GM19452 (cell line): ENCODE measurements at regions not wholly inside any gene's neighbourhood (a gene's known extent, or its start where the extent isn't known, plus 50 kb on each side); places are given as distances from the start of the nearest gene placed in this dataset.
"Not testable (repeated sequence)": the region's sequence is repeated elsewhere in the genome, so short reads cannot be mapped to it uniquely, and the experiment has no call there.

ENCODE experiments used
- ATAC-seq: cut with Tn5 transposase; IDR thresholded peaks from one replicate; pipeline ENCODE4 v1.9.1; 2021; ENCODE audit not compliant: unreplicated experiment

DNA sequence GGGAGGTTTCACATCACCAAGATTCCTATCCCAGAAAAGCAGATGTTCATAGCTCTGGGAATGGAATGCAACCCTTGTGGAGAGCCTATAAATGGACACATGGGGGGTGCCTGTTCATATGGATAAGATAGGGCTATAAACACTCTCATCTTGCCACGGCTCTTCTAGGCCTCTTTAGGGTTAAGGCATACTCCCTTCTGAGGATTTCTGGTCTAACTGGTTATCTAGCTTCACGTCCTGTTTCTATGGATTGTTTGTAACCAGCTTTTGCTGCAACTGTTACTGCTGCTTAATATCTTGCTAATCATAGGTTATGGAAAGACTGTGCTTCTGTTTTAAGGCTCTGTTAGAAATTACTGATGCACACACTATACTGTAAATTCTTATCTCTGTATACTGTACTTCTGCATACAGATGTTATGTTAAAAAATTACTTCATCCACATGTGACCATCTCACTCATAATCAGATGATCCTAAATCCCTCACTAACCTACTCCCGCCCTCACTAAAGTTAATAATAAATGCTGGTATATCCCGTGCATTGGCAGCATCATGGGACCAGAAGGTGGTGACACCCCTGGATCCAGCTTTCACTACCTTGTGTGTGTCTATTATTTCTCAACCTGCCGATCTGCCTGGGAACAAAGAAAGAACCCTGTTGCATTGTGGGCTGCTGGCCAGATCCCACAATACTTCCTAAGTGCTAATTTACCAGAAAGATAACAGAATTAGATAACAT is 68.7 kb downstream of the PRKAB2 start:
- not testable (repeated sequence) for ATAC-seq

DNA sequence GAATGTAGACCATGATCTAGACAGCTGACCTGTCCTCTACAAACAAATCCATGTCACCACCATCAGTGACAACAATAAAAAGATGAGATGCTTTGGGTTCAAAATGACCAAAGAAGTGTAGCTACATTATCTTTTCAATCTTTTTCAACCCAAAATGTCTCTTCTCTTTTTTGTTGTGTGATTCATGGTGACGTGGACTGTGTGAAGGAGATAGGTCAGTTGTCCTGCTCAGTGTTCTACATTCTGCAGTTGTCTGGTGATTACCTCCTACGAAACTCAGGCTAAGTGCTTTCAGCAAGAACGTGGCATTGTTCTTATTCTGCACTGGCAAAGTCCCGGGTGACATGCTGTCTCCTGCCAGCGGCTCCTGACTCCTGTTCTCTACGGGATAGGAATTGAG is 73.1 kb downstream of the PRKAB2 start:
- no peak for ATAC-seq

GRCh38 chr1:147098338-147098973 is 73.8 kb downstream of the PRKAB2 start:
- ATAC-seq: not testable (repeated sequence)

DNA sequence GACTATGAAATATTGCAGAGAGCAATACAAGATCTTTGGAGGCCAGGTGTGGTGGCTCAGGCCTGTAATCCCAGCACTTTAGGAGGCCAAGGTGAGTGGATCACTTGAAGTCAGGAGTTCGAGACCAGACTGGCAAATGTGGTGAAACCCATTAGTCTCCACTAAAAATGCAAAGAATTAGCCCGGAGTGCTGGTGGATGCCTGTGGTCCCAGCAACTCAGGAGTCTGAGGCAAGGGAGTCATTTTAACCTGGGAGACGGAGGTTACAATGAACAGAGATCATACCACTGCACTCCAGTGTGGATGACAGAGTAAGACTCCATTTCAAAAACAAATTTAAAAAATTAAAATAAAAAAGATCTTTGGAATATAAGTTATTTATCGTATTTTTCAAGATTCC is 76.6 kb downstream of the PRKAB2 start:
- no peak for ATAC-seq

GRCh38 chr1:147091801-147092200 is 80.5 kb downstream of the PRKAB2 start:
- no peak for ATAC-seq

- ATAC-seq: no peak
Measured at GRCh38 chr1:147089457-147089856, 82.8 kb downstream of the PRKAB2 start.

GRCh38 chr1:147086129-147086528 is 86.1 kb downstream of the PRKAB2 start:
- no peak for ATAC-seq

DNA sequence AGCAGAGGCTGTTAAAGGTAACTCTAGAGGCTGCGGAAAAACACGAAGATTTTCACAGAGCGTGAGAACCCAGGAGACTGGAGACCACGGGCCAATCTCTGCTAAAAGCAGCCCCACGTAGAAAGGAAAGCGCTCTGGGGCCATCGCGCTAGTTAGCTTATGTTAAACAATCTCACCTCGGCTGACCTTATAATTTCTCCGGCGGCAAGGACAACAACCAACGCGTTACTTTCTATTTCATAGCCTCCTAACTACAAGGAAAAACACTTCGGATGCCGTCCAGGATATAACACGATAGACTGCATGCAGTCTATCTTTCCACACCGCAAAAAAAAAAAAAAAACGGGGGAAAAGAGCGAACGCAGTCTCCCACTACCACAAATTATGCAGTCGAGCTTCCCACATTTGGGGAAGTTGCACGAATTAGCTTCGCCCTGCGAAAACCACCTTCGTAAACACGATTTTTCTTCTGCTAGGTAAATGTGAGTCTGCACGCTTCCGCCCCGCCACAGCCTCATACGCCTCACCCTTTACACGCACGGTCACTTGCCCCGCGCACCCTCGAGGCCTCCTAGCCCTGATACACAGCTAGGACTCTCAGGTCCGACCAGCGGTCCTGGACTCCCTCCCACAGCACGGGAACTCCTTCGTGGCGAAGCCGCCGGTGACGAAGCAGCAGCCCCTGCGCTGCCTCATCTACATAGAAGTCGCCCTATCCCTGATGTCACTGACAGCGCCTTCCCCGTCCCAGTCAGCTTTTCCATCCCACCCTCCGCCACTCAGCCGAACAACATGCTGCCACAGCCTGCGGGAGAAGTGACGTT is 87.8 kb downstream of the PRKAB2 start:
- ATAC-seq: peak; percentile 71

DNA sequence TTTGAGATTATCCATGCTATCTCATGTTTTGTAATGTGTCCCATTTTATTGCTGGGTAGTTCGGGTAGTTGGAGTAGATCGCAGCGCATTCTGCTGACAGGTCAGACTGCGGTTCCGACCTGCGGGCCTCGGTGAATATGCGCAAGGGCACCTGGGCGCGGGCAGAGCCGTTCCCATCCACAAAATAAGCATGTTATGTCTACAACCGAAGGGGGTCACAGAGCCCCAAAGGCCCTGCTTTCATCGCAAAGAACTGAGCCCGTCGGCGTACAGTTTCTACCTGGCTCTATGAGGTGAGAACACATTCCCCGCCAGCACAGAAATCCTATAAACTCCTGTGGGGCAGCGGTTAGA is 88.4 kb downstream of the PRKAB2 start:
- no peak for ATAC-seq

GRCh38 chr1:147080671-147081394 is 91.4 kb downstream of the PRKAB2 start:
- no peak for ATAC-seq

- ATAC-seq: no peak
Measured at GRCh38 chr1:147080006-147080661, 92.1 kb downstream of the PRKAB2 start.

- no peak for ATAC-seq
Measured at GRCh38 chr1:147079400-147080005, 92.8 kb downstream of the PRKAB2 start.

DNA sequence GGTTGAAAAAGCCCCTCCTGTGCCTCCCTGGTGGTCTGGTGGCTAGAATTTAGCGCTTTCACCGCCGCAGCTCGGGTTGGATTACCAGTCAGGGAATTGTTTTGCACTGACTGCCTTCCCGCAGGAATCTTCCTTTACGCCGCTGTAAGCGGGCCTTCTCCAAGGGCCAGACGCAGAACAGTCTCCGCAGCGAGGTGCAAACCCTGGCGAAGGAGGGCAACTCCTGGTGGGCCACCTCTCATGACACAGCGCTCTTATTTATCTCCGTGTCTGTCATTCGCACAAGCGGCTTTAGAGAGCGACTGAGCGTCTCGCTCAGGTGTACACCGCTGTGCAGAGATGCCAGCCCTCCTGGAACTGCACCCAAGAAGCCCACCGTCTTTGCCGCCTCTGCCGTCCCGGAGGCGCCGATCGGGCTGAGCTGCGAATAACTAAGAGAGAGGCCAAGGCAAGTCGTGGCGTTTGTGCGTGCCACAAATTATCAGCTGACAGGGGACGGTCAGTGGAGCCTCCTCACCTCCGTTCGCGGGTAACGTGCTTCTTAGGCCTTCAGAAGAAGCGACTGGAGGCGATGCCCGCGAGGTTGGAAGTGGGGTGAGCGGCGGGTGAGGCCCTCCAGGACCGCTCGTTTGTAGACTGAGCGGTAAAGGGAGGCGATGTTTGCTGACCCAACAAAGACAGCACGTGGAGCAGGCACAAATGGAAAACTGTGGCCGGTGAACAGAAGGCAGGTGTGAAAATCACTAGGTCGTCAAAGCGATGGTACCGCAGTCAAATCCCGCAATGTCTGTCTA is 93.5 kb downstream of the PRKAB2 start:
- ATAC-seq: no peak

DNA sequence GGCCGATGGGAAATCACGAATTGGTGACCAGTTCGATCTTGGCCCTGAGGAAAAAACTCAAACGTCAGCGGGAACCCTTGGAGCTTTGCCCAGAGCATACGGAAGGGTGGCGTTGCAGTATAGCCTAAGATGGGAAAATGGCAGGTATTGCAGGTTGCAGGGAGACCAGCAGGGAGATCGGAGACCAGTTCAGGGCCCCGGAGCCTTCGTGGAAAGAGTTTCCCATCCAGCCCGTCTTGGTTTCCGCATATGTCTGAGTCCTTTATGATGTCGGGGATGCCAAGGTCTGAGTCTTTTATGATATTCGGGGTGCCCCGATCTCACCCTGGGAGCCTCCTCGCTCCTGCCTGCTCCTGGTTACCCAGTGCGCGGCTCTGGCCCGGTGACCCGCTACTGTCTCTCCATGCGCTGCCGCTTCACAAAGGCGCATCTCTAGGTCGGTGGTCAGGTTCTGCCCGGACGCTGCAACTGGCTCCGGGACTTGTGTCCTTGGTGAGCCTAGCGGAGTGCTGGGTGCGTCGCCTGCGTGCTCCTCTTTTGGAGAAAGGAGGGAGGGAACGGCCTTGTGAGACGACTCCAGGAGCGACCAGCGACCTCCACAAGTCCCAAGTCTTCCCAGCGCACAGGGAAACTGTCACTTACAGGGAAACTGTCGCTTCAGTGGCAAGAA is 94.2 kb downstream of the PRKAB2 start:
- no peak for ATAC-seq

- no peak for ATAC-seq
Measured at GRCh38 chr1:147077523-147077922, 94.7 kb downstream of the PRKAB2 start.

DNA sequence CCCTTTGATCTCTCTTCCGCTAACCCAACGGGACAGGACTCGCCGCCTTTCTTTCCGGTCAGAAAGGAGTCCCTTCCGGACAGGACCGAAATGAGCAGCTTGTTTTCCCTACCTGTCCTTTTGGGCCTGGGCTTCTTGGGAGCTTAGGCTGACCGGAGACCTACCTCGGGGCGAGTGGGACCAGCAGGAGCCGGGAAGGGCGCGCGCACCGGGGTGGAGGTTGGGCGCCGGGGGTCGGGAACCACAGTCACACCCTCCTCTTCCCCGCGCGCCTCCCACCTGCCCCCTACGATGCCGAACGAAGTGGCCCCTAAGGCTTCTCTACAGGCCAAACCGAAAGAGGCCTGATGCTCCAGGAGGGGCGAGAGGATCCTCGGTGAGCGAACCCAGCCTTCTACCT is 95.2 kb downstream of the PRKAB2 start:
- no peak for ATAC-seq

DNA sequence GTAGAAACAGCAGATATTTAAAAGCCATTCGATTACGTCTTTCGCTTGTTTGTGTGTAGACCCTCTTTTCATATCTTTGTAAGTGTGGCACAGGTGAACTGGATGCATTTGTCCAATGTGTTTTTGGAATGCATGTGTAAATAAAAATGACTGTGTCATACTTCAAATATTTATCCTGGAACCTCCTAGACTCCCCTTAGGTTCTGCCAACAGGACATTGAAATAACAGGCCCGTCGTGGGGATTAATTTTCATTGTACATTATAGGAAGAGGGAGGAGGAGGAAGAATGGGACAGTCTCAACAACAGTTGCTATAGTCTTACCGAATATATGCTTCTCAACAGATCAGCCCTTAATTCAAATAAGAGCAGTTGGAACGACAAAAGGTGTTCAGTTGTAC is 95.8 kb downstream of the PRKAB2 start:
- no peak for ATAC-seq

- ATAC-seq: no peak
Measured at GRCh38 chr1:147072482-147073432, 99.5 kb downstream of the PRKAB2 start.
